ENCODE measurements at regions not wholly inside any gene's neighbourhood (a gene's known extent, or its start where the extent isn't known, plus 50 kb on each side); places are given as distances from the start of the nearest gene placed in this dataset.

- Histone ChIP-seq H3K27me3 (ENCODE audit: insufficient read depth, poor library complexity, severe bottlenecking) (peaks cover 2% of the 10 kb centered on the region), H3K4me3 (replicated peaks; ENCODE audit: insufficient read depth, low read length) (no peak overlapping the region), H3K27ac (replicated peaks) (no peak overlapping the region)
- no peak for DNase-seq (ENCODE audit: low read depth in 1 of 2, low spot score in 1 of 2)
- TF ChIP-seq POLR2AphosphoS5 (IDR thresholded peaks at IDR 0.05; ENCODE audit: low read depth): no peak
- no peak for TF ChIP-seq GABPA (IDR thresholded peaks at IDR 0.05; ENCODE audit: low read depth)
- no peak for TF ChIP-seq CTCF (IDR thresholded peaks at IDR 0.05; ENCODE audit: insufficient read depth, low read length)
- TF ChIP-seq SPI1 (IDR thresholded peaks at IDR 0.05; ENCODE audit: borderline replicate concordance, low read depth): no peak
- TF ChIP-seq REST (IDR thresholded peaks at IDR 0.05; ENCODE audit: insufficient replicate concordance, low read depth): no peak
Measured at GRCh38 chr2:45248214-45248613, 239.0 kb upstream of the SIX2 start.

GRCh38 chr2:45244928-45245327 is 235.7 kb upstream of the SIX2 start:
- no peak for TF ChIP-seq REST (IDR thresholded peaks at IDR 0.05; ENCODE audit: insufficient replicate concordance, low read depth)
- TF ChIP-seq CTCF (IDR thresholded peaks at IDR 0.05; ENCODE audit: insufficient read depth, low read length): no peak
- TF ChIP-seq SPI1 (IDR thresholded peaks at IDR 0.05; ENCODE audit: borderline replicate concordance, low read depth): no peak
- no peak for TF ChIP-seq GABPA (IDR thresholded peaks at IDR 0.05; ENCODE audit: low read depth)
- TF ChIP-seq POLR2AphosphoS5 (IDR thresholded peaks at IDR 0.05; ENCODE audit: low read depth): no peak
- DNase-seq (ENCODE audit: low read depth in 1 of 2, low spot score in 1 of 2): no peak
- Histone ChIP-seq H3K27me3 (ENCODE audit: insufficient read depth, poor library complexity, severe bottlenecking) (peaks cover 2% of the 10 kb centered on the region), H3K4me3 (replicated peaks; ENCODE audit: insufficient read depth, low read length) (no peak overlapping the region), H3K27ac (replicated peaks) (no peak overlapping the region)

GRCh38 chr2:45242161-45242741 is 233.0 kb upstream of the SIX2 start:
- Histone ChIP-seq H3K4me3 (replicated peaks; ENCODE audit: insufficient read depth, low read length) (no peak overlapping the region), H3K27me3 (ENCODE audit: insufficient read depth, poor library complexity, severe bottlenecking) (peaks cover 2% of the 10 kb centered on the region), H3K27ac (replicated peaks) (no peak overlapping the region)
- no peak for DNase-seq (ENCODE audit: low read depth in 1 of 2, low spot score in 1 of 2)
- TF ChIP-seq CTCF (IDR thresholded peaks at IDR 0.05; ENCODE audit: insufficient read depth, low read length): no peak
- TF ChIP-seq GABPA (IDR thresholded peaks at IDR 0.05; ENCODE audit: low read depth): no peak
- no peak for TF ChIP-seq POLR2AphosphoS5 (IDR thresholded peaks at IDR 0.05; ENCODE audit: low read depth)
- TF ChIP-seq SPI1 (IDR thresholded peaks at IDR 0.05; ENCODE audit: borderline replicate concordance, low read depth): no peak
- no peak for TF ChIP-seq REST (IDR thresholded peaks at IDR 0.05; ENCODE audit: insufficient replicate concordance, low read depth)
